Right cardiac atrium (tissue), 5 donors: ENCODE measurements at regions not wholly inside any gene's neighbourhood (a gene's known extent, or its start where the extent isn't known, plus 50 kb on each side); places are given as distances from the start of the nearest gene placed in this dataset.

Experiments
- ATAC-seq, 2 donors: fragments of 200-7000 bp; cut with Tn5 transposase; one replicate each; pipeline versions ENCODE4 v1.8.0 to v1.9.1; 2020; ENCODE audit warnings: moderate library complexity in 2 of 2, mild to moderate bottlenecking in 1 of 2
- DNase-seq, 3 donors: peaks; one replicate each; pipeline ENCODE4 v3.0.0-alpha.2; 2020
- H3K27ac ChIP-seq: one replicate; pipeline ENCODE4 v1.5.1; 2013; ENCODE audit warnings: mild to moderate bottlenecking, low read length, control low read depth, moderate library complexity
- H3K27me3 ChIP-seq: one replicate; pipeline ENCODE4 v1.6.1; 2013; ENCODE audit not compliant: control insufficient read depth, insufficient read depth
- H3K4me1 ChIP-seq: one replicate; pipeline ENCODE4 v1.6.1; 2013; ENCODE audit warnings: low read length; ENCODE audit not compliant: control insufficient read depth, insufficient read depth
- H3K4me3 ChIP-seq: one replicate; pipeline ENCODE4 v1.5.1; 2013; ENCODE audit warnings: low read length, control low read depth
- H3K9me3 ChIP-seq: one replicate; pipeline ENCODE4 v1.6.1; 2013; ENCODE audit warnings: low read length; ENCODE audit not compliant: control insufficient read depth
- WGBS: extraction: QIAGEN DNeasy Blood & Tissue Kit; methylation state at CpG from one replicate; pipeline ENCODE4 v1.1.7; 2013; 5-methylcytosine and 5-hydroxymethylcytosine counted together
- intact Hi-C, 4 donors: fragments of 100-400 bp; cut with DNase I; formaldehyde crosslinking; loops; one replicate each; pipeline versions ENCODE4 v1.11.0 to v1.14.0; 2022 to 2023
- donor health status: healthy with polysubstance abuse.
- donor health status: DM: no; HTN: yes; CAD: no.
- donor health status: DM: no; HTN: no; CAD: no.
- donor health status: DM: no; HTN: yes; CAD: no; lungs with severe emphysema.
- donor health status: DM: yes; HTN: yes; CAD: no.

GRCh38 chr19:31518216-31519020, 169.2 kb upstream of the TSHZ3 start:
- Histone ChIP-seq H3K4me1 (no peaks in the 10 kb centered on the region), H3K9me3 (peaks cover 2% of the 10 kb centered on the region), H3K27me3 (no peaks in the 10 kb centered on the region), H3K27ac (no peak overlapping the region), H3K4me3 (no peak overlapping the region)
- no peak for ATAC-seq
- DNase-seq = no peak
- WGBS = 39% methylated on average over 13 of the region's 13 CpGs
- intact Hi-C loops = no loop called here

GRCh38 chr19:31519256-31519655, 170.0 kb upstream of the TSHZ3 start:
- intact Hi-C loops = no loop called here
- no peak for DNase-seq
- Histone ChIP-seq H3K9me3 (peaks cover 2% of the 10 kb centered on the region), H3K4me3 (no peak overlapping the region), H3K27ac (no peak overlapping the region), H3K27me3 (no peaks in the 10 kb centered on the region), H3K4me1 (no peaks in the 10 kb centered on the region)
- ATAC-seq = no peak
- WGBS = 20% methylated on average over 3 of the region's 3 CpGs

- Histone ChIP-seq H3K4me1 (no peaks in the 10 kb centered on the region), H3K9me3 (peaks cover 2% of the 10 kb centered on the region), H3K4me3 (no peak overlapping the region), H3K27ac (no peak overlapping the region), H3K27me3 (no peaks in the 10 kb centered on the region)
- intact Hi-C loops = no loop called here
- no peak for DNase-seq
- no peak for ATAC-seq
- WGBS = 94% methylated on average over 1 of the region's 1 CpG
Observed at GRCh38 chr19:31519908-31520307, 170.7 kb upstream of the TSHZ3 start.

- Histone ChIP-seq H3K27me3 (no peaks in the 10 kb centered on the region), H3K4me1 (no peaks in the 10 kb centered on the region)
Observed at GRCh38 chr19:31520633-31521032, 171.4 kb upstream of the TSHZ3 start.

GRCh38 chr19:31525610-31526147, 176.4 kb upstream of the TSHZ3 start:
- Histone ChIP-seq H3K27me3 (no peaks in the 10 kb centered on the region), H3K9me3 (peaks cover 4% of the 10 kb centered on the region), H3K4me3 (no peak overlapping the region), H3K4me1 (no peaks in the 10 kb centered on the region), H3K27ac (no peak overlapping the region)
- DNase-seq (no peak), ATAC-seq (no peak)
- 80% methylated on average over 4 of the region's 4 CpGs for WGBS
- intact Hi-C loops = no loop called here

More at GRCh38 chr19:31520633-31521032, 171.4 kb upstream of the TSHZ3 start:
- intact Hi-C loops = no loop called here
- Histone ChIP-seq H3K9me3 (peaks cover 2% of the 10 kb centered on the region), H3K27ac (no peak overlapping the region), H3K4me3 (no peak overlapping the region)
- DNase-seq (no peak), ATAC-seq (no peak)

- H3K27ac ChIP-seq = no peak overlapping the region
- H3K27me3 ChIP-seq = no peaks in the 10 kb centered on the region
- DNase-seq = no peak
- no peak overlapping the region for H3K4me3 ChIP-seq
- peaks cover 4% of the 10 kb centered on the region for H3K9me3 ChIP-seq
- intact Hi-C loops = no loop called here
- H3K4me1 ChIP-seq = no peaks in the 10 kb centered on the region
- ATAC-seq = no peak
Observed at GRCh38 chr19:31527443-31527842, 178.2 kb upstream of the TSHZ3 start.

GRCh38 chr19:31528261-31528660, 179.0 kb upstream of the TSHZ3 start:
- no peak for ATAC-seq
- no peak for DNase-seq
- intact Hi-C loops = no loop called here
- H3K4me3 ChIP-seq = no peak overlapping the region
- no peaks in the 10 kb centered on the region for H3K27me3 ChIP-seq
- no peak overlapping the region for H3K27ac ChIP-seq
- H3K9me3 ChIP-seq = peaks cover 4% of the 10 kb centered on the region
- WGBS = 89% methylated on average over 3 of the region's 3 CpGs
- no peaks in the 10 kb centered on the region for H3K4me1 ChIP-seq

DNA sequence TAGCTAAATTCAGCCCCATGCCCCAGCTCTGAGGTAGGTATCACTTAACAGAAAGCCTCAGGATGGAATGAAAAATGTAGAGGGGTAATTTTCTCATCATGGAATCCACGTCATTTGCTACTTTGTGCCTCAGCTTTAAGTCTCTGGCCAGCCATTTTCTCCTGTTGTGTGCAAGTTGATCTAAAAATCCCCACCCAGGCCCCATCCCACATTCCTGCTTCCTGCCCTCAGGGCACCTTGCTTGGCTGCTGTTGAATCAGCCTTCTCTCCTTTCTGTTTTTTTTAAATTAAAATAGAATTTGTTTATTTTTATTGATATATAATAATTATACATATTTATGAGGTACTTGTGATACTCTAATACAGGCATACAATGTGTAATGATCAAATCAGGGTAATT, 179.9 kb upstream of the TSHZ3 start:
- WGBS = 74% methylated on average over 1 of the region's 1 CpG
- DNase-seq = no peak
- Histone ChIP-seq H3K4me3 (no peak overlapping the region), H3K9me3 (peaks cover 4% of the 10 kb centered on the region), H3K27me3 (no peaks in the 10 kb centered on the region), H3K27ac (no peak overlapping the region), H3K4me1 (no peaks in the 10 kb centered on the region)
- intact Hi-C loops = no loop called here
- no peak for ATAC-seq

- DNase-seq = no peak
- H3K4me1 ChIP-seq = no peaks in the 10 kb centered on the region
- peaks cover 4% of the 10 kb centered on the region for H3K9me3 ChIP-seq
- H3K4me3 ChIP-seq = no peak overlapping the region
- H3K27me3 ChIP-seq = no peaks in the 10 kb centered on the region
- intact Hi-C loops = no loop called here
- 92% methylated on average over 7 of the region's 7 CpGs for WGBS
- H3K27ac ChIP-seq = no peak overlapping the region
- no peak for ATAC-seq
Observed at GRCh38 chr19:31530781-31531180, 181.5 kb upstream of the TSHZ3 start.

GRCh38 chr19:31531326-31531725, 182.1 kb upstream of the TSHZ3 start:
- Histone ChIP-seq H3K27ac (no peak overlapping the region), H3K9me3 (peaks cover 4% of the 10 kb centered on the region), H3K4me3 (no peak overlapping the region), H3K27me3 (no peaks in the 10 kb centered on the region), H3K4me1 (no peaks in the 10 kb centered on the region)
- DNase-seq (no peak), ATAC-seq (no peak)
- 68% methylated on average over 2 of the region's 2 CpGs for WGBS
- intact Hi-C loops = no loop called here

- Histone ChIP-seq H3K27ac (no peak overlapping the region), H3K4me1 (no peaks in the 10 kb centered on the region), H3K27me3 (no peaks in the 10 kb centered on the region), H3K9me3 (peaks cover 2% of the 10 kb centered on the region), H3K4me3 (no peak overlapping the region)
- ATAC-seq (no peak), DNase-seq (no peak)
- intact Hi-C loops = no loop called here
- WGBS = 84% methylated on average over 8 of the region's 8 CpGs
Observed at GRCh38 chr19:31532034-31532433, 182.8 kb upstream of the TSHZ3 start.

DNA sequence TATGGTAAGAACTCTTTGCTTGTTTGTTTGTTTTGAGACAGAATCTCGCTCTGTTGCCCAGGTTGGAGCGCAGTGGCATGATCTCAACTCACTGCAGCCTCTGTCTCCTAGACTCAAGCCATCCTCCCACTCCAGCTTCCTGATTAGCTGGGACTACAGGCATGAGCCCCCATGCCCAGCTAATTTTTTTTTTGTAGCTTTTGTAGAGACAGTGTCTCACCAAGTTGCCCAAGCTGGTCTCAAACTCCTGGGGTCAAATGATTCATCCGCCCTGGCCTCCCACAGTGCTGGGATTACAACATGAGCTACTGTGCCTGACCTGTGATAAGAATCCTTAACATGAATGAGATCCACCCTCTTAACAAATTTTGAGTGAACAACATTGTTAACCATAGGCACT, 183.9 kb upstream of the TSHZ3 start:
- Histone ChIP-seq H3K4me3 (no peak overlapping the region), H3K4me1 (no peaks in the 10 kb centered on the region), H3K27me3 (no peaks in the 10 kb centered on the region), H3K27ac (no peak overlapping the region), H3K9me3 (no peaks in the 10 kb centered on the region)
- DNase-seq (no peak), ATAC-seq (no peak)
- WGBS = 91% methylated on average over 3 of the region's 3 CpGs
- intact Hi-C loops = no loop called here
